NCI-H1694 treated with DMSO at 0.1 percent for 48 hours (cell line): ENCODE measurements at regions not wholly inside any gene's neighbourhood (a gene's known extent, or its start where the extent isn't known, plus 50 kb on each side); places are given as distances from the start of the nearest gene placed in this dataset.
"Not testable (repeated sequence)": the region's sequence is repeated elsewhere in the genome, so short reads cannot be mapped to it uniquely, and the experiment has no call there.

ENCODE experiments used
- DNase-seq: peaks from one replicate; lab custom pipeline; 2025; lab: John Stamatoyannopoulos, UW

DNA sequence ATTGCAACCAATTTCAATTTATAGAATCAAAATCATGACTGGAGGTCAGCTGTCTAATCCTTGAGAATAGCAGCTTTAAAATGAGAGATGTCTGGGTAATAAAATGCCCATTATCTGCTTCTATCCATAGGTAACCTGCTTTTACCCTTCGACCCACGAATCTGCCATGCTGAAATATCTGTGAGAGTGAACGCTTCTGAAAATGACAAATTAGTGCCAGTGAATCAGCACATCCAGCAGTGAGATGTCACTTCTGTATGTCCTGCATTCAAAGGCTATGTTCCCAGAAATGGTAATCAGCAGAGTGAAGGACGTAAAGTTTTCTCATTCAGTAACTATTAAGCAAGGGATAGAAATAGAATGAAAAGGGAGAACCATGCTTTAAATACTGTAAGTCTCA, 532.4 kb upstream of the ITGA1 start:
- no peak for DNase-seq

DNA sequence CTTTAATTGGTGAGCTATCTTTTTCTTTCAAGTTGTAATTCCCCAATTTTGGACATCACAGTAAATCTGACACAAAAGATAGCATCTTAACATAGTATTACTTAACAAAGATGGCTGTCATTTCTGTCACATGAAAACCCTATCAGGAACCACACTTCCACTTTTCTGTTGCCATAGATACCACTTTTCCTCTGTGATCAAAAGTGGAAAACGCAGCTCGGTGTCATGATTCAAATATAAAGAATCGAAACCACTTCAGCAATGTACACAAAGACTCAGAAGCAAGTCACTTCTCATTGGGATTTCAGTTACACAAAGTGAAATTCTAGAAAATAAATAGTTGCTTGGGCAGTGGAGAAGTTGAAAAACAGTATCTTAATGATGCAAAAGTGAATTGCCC, 524.9 kb upstream of the ITGA1 start:
- DNase-seq = no peak

DNA sequence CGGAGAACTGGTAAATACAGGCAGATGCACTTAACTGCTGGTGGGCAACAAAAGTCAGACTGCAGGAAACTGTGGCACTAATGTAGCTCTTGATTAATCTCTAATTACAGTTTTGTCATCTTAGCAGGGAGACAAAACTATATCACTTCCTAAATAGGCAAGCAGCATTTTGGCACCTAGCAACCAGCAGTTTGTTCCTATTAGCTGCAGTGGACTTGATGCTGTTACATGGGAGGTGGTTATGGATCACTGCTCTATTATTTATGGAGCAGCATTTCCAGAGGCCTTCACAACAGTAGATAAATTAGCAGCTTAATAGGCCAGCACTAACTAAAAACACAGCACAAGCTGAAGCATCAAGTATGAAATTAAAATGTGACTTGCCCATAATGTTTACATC, 518.3 kb upstream of the ITGA1 start:
- DNase-seq = peak; percentile 54

DNA sequence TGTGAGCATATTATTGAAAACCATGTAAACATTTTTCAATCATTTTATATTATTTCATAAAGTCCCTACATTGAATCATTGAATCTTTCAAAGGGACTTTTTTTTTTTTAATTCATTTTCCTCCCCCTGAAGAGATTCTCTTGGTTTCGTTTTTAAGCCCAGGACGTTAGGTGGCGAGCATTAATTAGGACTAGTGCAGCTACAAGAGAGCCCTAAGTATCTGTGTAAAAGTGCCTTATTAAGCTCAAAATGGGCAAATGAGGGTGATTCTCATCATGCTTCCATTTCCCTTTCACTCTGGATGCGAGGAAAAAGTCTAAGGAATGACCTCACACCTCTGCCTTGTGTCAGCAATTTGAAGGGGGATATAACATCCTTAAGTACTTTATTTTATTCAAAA, 517.9 kb upstream of the ITGA1 start:
- DNase-seq = no peak

- no peak for DNase-seq
These were observed 512.1 kb upstream of the ITGA1 start for GRCh38 chr5:52275639-52276038.

DNA sequence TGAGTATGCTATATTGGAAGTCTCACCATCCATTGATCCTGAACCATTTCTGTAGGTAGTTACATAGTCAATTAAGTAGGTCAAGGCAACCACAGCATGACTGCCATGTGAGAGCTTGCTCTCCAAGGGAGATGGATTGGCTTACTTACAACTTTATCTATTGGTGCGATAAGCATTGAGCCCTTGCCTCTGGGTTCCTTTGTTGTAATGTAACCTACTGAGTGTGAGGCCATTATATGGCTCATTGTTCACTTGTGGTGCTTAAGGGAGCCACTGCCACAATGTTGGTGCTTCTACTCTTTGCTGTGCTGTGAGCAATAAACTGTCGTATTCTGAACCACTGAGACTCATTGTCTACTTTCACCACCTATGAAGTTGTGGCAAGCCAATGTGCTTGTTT, 510.6 kb upstream of the ITGA1 start:
- no peak for DNase-seq

- no peak for DNase-seq
These were observed 505.1 kb upstream of the ITGA1 start for GRCh38 chr5:52282647-52283046.

- no peak for DNase-seq
These were observed 504.5 kb upstream of the ITGA1 start for GRCh38 chr5:52283221-52283620.

DNA sequence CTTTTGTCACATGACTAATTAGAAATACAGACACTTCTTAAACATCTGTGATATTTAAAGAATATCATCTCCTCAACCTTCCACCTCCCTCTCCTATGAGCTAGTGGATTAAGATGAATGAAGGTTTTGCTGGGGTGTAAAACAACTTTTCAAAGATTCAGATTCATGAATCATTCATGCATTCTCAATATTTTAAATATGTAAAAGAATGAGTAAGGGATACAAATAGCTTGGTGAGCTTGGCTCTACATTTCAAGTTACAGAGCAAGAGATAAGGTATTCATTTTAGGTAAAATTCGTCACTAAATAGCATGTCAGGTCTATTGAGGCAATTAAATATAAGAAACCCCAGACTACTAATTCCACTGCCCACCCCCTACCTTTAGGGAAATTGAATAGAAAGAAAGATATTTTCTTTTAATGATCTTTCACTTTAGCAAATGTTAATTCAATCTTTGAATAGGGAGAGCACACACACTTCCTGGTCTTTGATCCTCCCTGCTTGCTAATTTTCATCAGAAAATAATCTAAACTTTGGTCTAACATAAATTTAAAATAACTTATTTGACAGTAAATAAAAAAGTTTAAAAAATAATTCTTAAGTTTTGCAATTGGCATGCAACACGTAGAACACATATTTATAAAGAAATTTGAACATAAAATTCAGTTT, 486.9 kb upstream of the ITGA1 start:
- DNase-seq = no peak

- not testable (repeated sequence) for DNase-seq
These were observed 482.9 kb upstream of the ITGA1 start for GRCh38 chr5:52304816-52305215.

DNA sequence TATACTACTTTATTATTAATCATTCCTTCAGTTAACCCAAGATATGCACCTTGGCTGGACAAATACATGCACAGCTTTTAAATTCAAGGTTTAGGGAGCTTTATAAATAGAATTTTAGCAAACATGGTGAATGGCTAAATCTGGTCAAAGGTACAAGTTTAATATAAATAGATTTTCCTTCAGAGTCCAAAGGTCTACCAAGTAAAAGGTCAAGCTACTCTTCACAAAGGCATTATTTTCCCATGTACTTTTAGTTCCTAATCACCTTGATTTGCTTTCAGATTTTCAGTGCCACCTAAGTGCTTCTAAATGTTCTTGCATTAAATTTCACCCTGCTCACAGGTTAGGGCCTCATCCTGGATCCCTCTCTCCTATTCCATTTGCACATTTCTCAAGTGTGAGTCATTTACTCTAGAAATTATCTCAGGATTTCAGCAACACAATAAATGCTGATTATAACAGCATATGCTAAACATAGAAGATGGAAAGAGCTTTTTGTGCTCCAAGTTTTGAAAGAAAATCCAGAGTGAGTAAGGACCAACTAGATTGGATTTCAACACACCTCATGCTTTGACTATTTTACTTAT, 459.4 kb upstream of the ITGA1 start:
- DNase-seq = no peak

DNA sequence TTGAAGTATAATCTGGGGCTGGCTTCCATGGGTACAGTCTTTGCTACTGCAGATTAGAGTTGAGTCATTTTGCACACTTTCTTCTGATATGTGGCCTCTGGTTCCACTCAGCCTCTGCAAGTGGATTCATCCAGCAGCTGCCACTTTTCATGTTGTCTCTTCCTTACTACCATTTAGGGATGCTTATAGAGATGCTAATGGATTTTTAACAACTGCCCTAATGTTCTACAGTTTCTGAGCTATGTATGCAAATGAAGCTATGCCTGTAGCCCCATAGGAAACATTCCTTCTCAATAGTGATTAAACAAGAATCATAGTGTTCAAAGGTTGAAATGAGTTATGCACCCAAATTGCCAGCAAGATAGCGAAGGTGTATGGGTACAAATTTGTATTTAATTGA, 456.0 kb upstream of the ITGA1 start:
- DNase-seq = no peak

GRCh38 chr5:52334367-52334766, 453.3 kb upstream of the ITGA1 start:
- no peak for DNase-seq

- DNase-seq = no peak
These were observed 448.4 kb upstream of the ITGA1 start for GRCh38 chr5:52339285-52339684.

- DNase-seq = no peak
These were observed 445.4 kb upstream of the ITGA1 start for GRCh38 chr5:52342361-52342760.

GRCh38 chr5:52356311-52356918, 431.3 kb upstream of the ITGA1 start:
- DNase-seq = peak; percentile 53

GRCh38 chr5:52359261-52359660, 428.5 kb upstream of the ITGA1 start:
- no peak for DNase-seq

DNA sequence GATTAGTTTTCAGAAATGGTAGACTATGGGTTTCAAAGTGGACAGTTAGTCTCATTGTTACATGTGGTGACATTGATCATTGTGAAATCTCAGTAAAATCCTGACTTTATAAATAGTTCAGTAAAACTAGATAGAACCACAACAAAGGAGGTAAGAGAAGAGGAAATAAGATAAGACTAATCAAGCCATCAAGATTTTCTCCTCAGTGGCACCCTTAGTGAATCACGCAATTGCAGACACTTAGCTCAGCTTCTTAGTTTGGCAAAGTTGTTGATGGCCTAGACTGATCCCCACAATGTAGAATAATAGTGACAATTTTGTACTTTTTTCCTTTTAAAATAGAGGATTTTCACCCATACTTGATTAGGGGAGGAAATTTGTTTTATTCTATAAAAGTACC, 426.7 kb upstream of the ITGA1 start:
- no peak for DNase-seq

- no peak for DNase-seq
These were observed 413.4 kb upstream of the ITGA1 start for GRCh38 chr5:52374286-52374685.

GRCh38 chr5:52375969-52376368, 411.7 kb upstream of the ITGA1 start:
- DNase-seq = no peak

- DNase-seq = no peak
These were observed 411.1 kb upstream of the ITGA1 start for GRCh38 chr5:52376592-52376991.

DNA sequence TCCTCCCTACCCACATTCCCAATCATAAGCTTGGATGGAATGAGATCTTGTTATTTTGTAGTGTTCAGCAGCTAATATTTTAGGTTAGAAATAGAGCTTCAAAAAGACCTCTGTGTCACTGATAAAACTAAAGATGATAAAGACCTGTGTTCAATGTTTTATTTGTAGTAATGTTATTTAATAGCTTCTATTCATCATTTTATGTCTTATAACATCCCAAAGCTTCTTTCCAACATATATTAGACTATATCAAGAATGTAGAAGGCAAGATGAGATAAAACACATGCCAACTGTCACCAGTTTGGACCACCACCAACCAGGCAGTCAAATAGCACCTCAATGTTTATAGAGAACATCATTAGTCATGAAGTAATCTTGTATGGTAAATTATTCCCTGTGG, 409.5 kb upstream of the ITGA1 start:
- DNase-seq = no peak

DNA sequence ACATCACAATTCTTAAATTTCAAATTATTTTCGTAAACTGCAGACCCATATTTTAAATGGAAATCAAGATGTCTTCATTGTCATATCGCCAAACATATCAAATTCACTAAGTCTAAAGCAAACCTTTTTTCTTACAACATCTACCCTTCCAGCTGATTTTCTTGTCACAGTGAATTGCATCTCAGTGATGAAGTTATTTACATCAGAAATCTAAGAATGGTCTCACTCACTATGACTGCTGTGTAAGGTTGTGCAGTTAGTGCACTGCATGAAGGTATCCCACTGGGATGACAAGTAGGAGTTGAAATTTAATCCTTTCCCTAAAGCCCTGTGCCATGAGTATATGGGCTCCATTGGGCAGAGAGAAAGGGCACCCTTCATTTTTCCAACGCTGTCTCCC, 399.4 kb upstream of the ITGA1 start:
- DNase-seq = no peak

DNA sequence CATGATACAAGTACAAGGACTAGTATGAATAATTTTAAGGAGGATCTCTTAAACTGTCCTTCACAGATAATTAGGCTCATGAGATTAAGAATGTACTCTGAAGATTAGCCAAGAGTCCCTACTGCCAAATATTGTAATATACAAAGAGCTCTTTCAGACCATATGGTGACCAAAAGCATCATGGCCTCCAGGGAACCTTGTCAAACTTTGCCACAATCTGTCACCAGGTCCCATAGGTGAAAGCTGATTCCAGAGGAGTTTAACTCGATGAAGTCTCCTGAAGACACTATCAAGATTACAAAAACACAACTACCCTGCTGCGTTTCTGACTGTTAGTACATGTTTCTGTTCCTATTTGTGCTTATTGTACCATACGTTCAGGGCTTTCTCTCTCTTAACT, 395.4 kb upstream of the ITGA1 start:
- DNase-seq = peak; percentile 25
